ENCODE measurements at regions not wholly inside any gene's neighbourhood (a gene's known extent, or its start where the extent isn't known, plus 50 kb on each side); places are given as distances from the start of the nearest gene placed in this dataset.

DNA sequence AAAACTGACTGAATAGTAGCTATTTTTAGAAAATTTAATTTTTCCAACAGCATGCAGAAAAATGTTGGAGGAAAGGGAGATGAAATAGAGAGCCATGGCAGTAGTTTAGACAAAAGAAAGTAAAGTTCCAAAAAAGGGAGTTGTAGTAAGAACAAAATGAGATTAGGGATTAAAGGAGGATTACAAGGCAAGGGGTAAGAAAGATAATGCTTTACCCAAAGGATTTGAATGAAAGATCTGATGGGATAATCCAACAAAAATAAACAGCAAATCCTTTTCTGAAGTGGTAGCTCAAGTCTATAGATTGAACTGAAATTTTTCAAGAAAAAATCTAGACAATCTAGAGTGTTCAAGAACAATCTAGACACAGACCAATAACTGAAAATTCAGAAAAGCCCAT is 644.3 kb upstream of the FSHR start:
- Histone ChIP-seq H3K4me3 (replicated peaks; ENCODE audit: insufficient read depth, low read length) (no peak overlapping the region), H3K27me3 (ENCODE audit: insufficient read depth, poor library complexity, severe bottlenecking) (no peaks in the 10 kb centered on the region), H3K27ac (replicated peaks) (no peak overlapping the region)
- no peak for DNase-seq (ENCODE audit: low read depth in 1 of 2, low spot score in 1 of 2)
- TF ChIP-seq, protein P1, sequence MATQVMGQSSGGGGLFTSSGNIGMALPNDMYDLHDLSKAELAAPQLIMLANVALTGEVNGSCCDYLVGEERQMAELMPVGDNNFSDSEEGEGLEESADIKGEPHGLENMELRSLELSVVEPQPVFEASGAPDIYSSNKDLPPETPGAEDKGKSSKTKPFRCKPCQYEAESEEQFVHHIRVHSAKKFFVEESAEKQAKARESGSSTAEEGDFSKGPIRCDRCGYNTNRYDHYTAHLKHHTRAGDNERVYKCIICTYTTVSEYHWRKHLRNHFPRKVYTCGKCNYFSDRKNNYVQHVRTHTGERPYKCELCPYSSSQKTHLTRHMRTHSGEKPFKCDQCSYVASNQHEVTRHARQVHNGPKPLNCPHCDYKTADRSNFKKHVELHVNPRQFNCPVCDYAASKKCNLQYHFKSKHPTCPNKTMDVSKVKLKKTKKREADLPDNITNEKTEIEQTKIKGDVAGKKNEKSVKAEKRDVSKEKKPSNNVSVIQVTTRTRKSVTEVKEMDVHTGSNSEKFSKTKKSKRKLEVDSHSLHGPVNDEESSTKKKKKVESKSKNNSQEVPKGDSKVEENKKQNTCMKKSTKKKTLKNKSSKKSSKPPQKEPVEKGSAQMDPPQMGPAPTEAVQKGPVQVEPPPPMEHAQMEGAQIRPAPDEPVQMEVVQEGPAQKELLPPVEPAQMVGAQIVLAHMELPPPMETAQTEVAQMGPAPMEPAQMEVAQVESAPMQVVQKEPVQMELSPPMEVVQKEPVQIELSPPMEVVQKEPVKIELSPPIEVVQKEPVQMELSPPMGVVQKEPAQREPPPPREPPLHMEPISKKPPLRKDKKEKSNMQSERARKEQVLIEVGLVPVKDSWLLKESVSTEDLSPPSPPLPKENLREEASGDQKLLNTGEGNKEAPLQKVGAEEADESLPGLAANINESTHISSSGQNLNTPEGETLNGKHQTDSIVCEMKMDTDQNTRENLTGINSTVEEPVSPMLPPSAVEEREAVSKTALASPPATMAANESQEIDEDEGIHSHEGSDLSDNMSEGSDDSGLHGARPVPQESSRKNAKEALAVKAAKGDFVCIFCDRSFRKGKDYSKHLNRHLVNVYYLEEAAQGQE (IDR thresholded peaks at IDR 0.05; ENCODE audit: insufficient replicate concordance, low read depth), result no peak
- TF ChIP-seq POLR2AphosphoS5 (IDR thresholded peaks at IDR 0.05; ENCODE audit: low read depth) (no peak), SPI1 (IDR thresholded peaks at IDR 0.05; ENCODE audit: borderline replicate concordance, low read depth) (no peak), GABPA (IDR thresholded peaks at IDR 0.05; ENCODE audit: low read depth) (no peak)
- TF ChIP-seq, protein P2, sequence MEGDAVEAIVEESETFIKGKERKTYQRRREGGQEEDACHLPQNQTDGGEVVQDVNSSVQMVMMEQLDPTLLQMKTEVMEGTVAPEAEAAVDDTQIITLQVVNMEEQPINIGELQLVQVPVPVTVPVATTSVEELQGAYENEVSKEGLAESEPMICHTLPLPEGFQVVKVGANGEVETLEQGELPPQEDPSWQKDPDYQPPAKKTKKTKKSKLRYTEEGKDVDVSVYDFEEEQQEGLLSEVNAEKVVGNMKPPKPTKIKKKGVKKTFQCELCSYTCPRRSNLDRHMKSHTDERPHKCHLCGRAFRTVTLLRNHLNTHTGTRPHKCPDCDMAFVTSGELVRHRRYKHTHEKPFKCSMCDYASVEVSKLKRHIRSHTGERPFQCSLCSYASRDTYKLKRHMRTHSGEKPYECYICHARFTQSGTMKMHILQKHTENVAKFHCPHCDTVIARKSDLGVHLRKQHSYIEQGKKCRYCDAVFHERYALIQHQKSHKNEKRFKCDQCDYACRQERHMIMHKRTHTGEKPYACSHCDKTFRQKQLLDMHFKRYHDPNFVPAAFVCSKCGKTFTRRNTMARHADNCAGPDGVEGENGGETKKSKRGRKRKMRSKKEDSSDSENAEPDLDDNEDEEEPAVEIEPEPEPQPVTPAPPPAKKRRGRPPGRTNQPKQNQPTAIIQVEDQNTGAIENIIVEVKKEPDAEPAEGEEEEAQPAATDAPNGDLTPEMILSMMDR (IDR thresholded peaks at IDR 0.05; ENCODE audit: insufficient read depth, low read length), result no peak

DNA sequence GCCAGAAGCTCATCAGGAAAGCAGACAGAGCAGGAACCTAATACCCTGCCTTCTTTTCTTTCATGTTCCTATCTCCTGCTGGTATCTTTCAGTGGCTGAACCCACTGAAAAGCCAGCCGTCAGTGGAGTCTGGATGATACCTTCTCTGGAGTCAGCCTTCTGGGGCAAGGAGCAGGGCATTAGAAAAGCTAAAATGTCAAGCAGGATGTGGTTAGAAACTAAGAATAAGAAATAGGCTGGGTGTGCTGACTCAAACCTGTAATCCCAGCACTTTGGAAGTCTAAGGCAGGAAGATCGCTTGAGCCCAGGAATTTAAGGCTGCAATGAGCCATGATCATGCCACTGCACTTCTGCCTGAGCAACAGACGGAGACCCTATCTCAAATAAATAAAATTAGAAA is 642.0 kb upstream of the FSHR start:
- DNase-seq (ENCODE audit: low read depth in 1 of 2, low spot score in 1 of 2), result no peak
- no peaks in the 10 kb centered on the region for H3K27me3 ChIP-seq (ENCODE audit: insufficient read depth, poor library complexity, severe bottlenecking)
- no peak overlapping the region for H3K27ac ChIP-seq (replicated peaks)
- no peak overlapping the region for H3K4me3 ChIP-seq (replicated peaks; ENCODE audit: insufficient read depth, low read length)
- TF ChIP-seq SPI1 (IDR thresholded peaks at IDR 0.05; ENCODE audit: borderline replicate concordance, low read depth), result no peak
- no peak for TF ChIP-seq GABPA (IDR thresholded peaks at IDR 0.05; ENCODE audit: low read depth)
- TF ChIP-seq, protein P2 (IDR thresholded peaks at IDR 0.05; ENCODE audit: insufficient read depth, low read length), result no peak
- TF ChIP-seq, protein P1 (IDR thresholded peaks at IDR 0.05; ENCODE audit: insufficient replicate concordance, low read depth), result no peak

DNA sequence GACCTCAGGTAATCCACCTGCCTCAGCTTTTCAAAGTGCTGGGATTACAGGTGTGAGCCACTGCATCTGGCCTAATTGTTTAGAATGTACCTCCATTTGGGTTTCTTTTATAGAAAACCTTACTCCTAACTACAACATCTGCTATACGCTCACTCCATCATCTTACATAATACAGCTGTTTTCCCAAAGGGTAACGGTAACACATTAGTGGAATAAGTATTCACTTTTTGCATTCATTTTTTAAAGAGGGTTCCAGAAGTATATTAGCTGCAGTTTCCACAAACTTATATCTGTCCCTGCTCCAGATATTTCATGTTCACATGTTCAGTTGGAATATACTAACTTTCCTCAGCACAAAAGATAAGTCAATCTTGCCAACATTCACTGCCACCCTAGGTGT is 640.1 kb upstream of the FSHR start:
- no peak for TF ChIP-seq GABPA (IDR thresholded peaks at IDR 0.05; ENCODE audit: low read depth)
- no peak for TF ChIP-seq POLR2AphosphoS5 (IDR thresholded peaks at IDR 0.05; ENCODE audit: low read depth)
- no peak for TF ChIP-seq SPI1 (IDR thresholded peaks at IDR 0.05; ENCODE audit: borderline replicate concordance, low read depth)
- TF ChIP-seq, protein P1 (IDR thresholded peaks at IDR 0.05; ENCODE audit: insufficient replicate concordance, low read depth), result no peak
- TF ChIP-seq, protein P2 (IDR thresholded peaks at IDR 0.05; ENCODE audit: insufficient read depth, low read length), result no peak
- no peak for DNase-seq (ENCODE audit: low read depth in 1 of 2, low spot score in 1 of 2)
- no peak overlapping the region for H3K4me3 ChIP-seq (replicated peaks; ENCODE audit: insufficient read depth, low read length)
- H3K27me3 ChIP-seq (ENCODE audit: insufficient read depth, poor library complexity, severe bottlenecking), result no peaks in the 10 kb centered on the region
- H3K27ac ChIP-seq (replicated peaks), result no peak overlapping the region
